GM10248 (cell line): ENCODE measurements at regions not wholly inside any gene's neighbourhood (a gene's known extent, or its start where the extent isn't known, plus 50 kb on each side); places are given as distances from the start of the nearest gene placed in this dataset.

Experiments used
- CTCF ChIA-PET: fragments of 300-600 bp; sonication (Branson Sonifier 250); formaldehyde crosslinking; extraction: SDS; loops from one replicate; lab custom pipeline; 2021; ENCODE audit warnings: antibody characterized with exemption; lab: Yijun Ruan, JAX
- POLR2A ChIA-PET: fragments of 350-650 bp; sonication (Branson Sonifier 250); formaldehyde crosslinking; extraction: SDS; loops from one replicate; lab custom pipeline; 2020; ENCODE audit warnings: antibody characterized with exemption; lab: Yijun Ruan, JAX
- DNase-seq: peaks from one replicate; pipeline ENCODE4 v3.0.0; 2012; ENCODE audit errors: extremely low spot score
- CTCF ChIP-seq: IDR thresholded peaks from 2 replicates; pipeline ENCODE4 v1.5.1; 2012; ENCODE audit warnings: mild to moderate bottlenecking, low read depth; ENCODE audit errors: extremely low read depth, missing control alignments, control extremely low read depth

DNA sequence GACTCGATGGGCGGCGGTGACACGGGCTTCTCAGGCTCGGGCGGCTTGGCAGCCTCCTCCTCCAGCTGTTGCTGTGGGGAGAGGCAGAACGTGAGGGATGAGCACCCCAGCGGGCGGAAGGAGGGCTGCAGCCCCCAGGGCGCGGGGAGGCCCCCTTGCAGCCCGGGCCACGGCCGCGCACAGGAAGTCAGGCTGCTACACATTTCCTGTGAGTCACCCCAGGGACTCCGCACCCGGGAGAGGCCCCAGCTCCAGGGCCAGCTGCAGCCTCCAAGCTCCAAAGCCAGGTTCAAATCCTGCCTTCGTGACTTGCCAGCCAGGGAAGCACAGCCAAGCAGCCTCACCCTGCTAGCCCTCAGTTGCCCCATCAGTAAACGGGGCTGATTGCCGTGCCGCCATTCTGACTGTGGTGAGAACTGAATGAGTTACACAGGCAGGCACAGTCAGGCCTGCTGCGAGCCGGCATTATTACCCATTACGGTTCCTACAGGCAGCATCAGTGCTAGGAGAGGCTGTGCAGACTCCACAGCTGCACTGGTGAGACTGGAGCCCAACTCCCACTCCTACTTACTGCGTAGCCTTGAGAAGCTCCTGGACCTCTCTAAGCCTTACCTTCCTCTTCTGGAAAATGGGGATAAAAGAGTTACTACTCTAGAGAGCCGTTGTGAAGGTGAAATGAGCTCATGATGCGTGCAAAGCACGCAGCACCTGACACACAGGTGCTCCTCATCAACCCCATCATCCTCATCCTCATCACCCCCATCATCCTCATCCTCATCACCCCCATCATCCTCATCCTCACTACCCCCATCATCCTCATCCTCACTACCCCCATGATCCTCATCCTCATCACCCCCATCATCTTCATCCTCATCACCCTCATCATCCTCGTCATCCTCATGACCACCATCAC lies 100.9 kb downstream of the NCOR2 start:
- TF ChIP-seq CTCF = peak; percentile 34
- ChIA-PET POLR2A (no interaction called here), CTCF (interaction anchor here (0.6 to 2.8 kb wide), 9 partner anchors 10 to 298 kb away, joined by 3 to 16 read pairs (median 4); no protein-coding TSS in a partner anchor)
- peak; percentile 88 for DNase-seq

DNA sequence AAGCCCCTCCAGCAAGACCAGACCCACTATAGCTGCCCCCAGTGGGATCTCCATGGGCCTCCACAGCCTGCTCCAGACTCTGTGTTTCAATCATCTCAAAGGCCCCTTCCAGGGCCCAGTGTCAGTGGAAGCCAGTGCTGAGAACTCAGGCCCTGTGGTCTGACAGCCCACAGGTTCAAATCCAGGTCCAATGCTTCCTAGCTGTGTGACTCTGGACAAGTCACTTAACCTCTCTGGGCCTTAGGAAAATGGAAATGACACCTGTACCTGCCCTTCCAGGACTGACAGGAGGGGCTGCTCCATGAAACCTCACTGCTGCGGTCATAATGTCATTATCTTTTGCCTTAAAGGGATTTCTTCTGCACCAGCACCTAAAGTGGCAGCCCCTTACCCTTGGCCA lies 101.9 kb downstream of the NCOR2 start:
- ChIA-PET POLR2A (no interaction called here), CTCF (interaction anchor here (1.0 to 2.8 kb wide), 8 partner anchors 9 to 299 kb away, joined by 3 to 16 read pairs (median 4); no protein-coding TSS in a partner anchor)
- no peak for TF ChIP-seq CTCF
- DNase-seq = no peak

- POLR2A ChIA-PET = no interaction called here
Observed at GRCh38 chr12:124464830-124465229, 102.6 kb downstream of the NCOR2 start.

GRCh38 chr12:124464062-124464461 lies 103.3 kb downstream of the NCOR2 start:
- ChIA-PET POLR2A (no interaction called here), CTCF (interaction anchor here (2.8 kb wide), 1 partner anchor 11 kb away, joined by 9 read pairs; no protein-coding TSS in a partner anchor)
- DNase-seq = no peak
- no peak for TF ChIP-seq CTCF

More at GRCh38 chr12:124464830-124465229, 102.6 kb downstream of the NCOR2 start:
- no peak for DNase-seq
- TF ChIP-seq CTCF = no peak
- CTCF ChIA-PET = interaction anchor here (1.0 to 2.8 kb wide), 3 partner anchors 12 to 33 kb away, joined by 3 to 9 read pairs (median 3); no protein-coding TSS in a partner anchor

DNA sequence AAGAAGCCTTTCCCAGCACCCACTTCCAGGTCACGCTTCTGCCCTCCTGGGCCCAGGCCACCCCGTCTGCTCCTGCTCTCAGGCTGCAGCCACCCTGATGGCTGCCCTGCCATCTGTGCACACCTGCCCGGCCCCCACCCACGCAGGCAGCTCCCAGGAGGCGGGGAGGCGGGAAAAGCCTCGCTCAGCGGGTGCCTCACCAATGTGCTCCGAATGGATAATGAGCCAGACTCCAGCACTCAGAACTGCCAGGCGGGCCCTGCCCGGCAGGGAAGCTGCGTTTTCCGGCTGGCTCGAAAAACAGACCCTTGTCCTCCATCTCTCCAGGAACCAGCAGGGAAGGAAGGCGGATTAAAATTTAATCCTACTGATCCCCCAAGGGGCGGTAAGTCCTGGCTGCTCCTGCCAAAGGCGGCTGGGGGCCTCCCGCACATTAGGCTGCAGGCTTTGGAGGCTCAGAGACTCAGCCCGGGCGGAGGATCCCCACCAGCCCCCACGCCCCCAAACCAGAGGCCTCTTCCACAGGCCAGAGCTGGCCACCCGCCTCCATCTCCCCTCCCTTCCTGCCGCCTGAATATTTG lies 104.0 kb downstream of the NCOR2 start:
- ChIA-PET CTCF (no interaction called here), POLR2A (no interaction called here)
- no peak for TF ChIP-seq CTCF
- DNase-seq = no peak

- ChIA-PET POLR2A (no interaction called here), CTCF (no interaction called here)
- DNase-seq = no peak
- no peak for TF ChIP-seq CTCF
Observed at GRCh38 chr12:124462750-124463149, 104.7 kb downstream of the NCOR2 start.
